ENCODE measurements at regions not wholly inside any gene's neighbourhood (a gene's known extent, or its start where the extent isn't known, plus 50 kb on each side); places are given as distances from the start of the nearest gene placed in this dataset.

- ATAC-seq, result no peak
Observed at GRCh38 chr13:86974251-86974994, 696.7 kb upstream of the SLITRK5 start.

GRCh38 chr13:86974995-86975328 is 696.2 kb upstream of the SLITRK5 start:
- no peak for ATAC-seq

- ATAC-seq, result no peak
Observed at GRCh38 chr13:86976521-86977324, 694.4 kb upstream of the SLITRK5 start.

GRCh38 chr13:86986448-86986847 is 684.7 kb upstream of the SLITRK5 start:
- no peak for ATAC-seq

GRCh38 chr13:86992251-86992650 is 678.9 kb upstream of the SLITRK5 start:
- ATAC-seq, result no peak

- no peak for ATAC-seq
Observed at GRCh38 chr13:87003265-87003664, 667.9 kb upstream of the SLITRK5 start.

- ATAC-seq, result no peak
Observed at GRCh38 chr13:87005511-87005910, 665.7 kb upstream of the SLITRK5 start.

GRCh38 chr13:87035526-87035925 is 635.6 kb upstream of the SLITRK5 start:
- no peak for ATAC-seq

GRCh38 chr13:87042946-87043345 is 628.2 kb upstream of the SLITRK5 start:
- no peak for ATAC-seq

GRCh38 chr13:87052731-87053130 is 618.4 kb upstream of the SLITRK5 start:
- ATAC-seq, result no peak

GRCh38 chr13:87057807-87058520 is 613.2 kb upstream of the SLITRK5 start:
- no peak for ATAC-seq

GRCh38 chr13:87058786-87059329 is 612.3 kb upstream of the SLITRK5 start:
- no peak for ATAC-seq

- no peak for ATAC-seq
Observed at GRCh38 chr13:87078947-87079795, 592.0 kb upstream of the SLITRK5 start.

GRCh38 chr13:87080100-87080779 is 590.9 kb upstream of the SLITRK5 start:
- ATAC-seq, result no peak

GRCh38 chr13:87084192-87084591 is 587.0 kb upstream of the SLITRK5 start:
- no peak for ATAC-seq

GRCh38 chr13:87087741-87088140 is 583.4 kb upstream of the SLITRK5 start:
- ATAC-seq, result no peak

- no peak for ATAC-seq
Observed at GRCh38 chr13:87089391-87089790, 581.8 kb upstream of the SLITRK5 start.

GRCh38 chr13:87093399-87093798 is 577.8 kb upstream of the SLITRK5 start:
- ATAC-seq, result no peak

GRCh38 chr13:87094646-87095045 is 576.5 kb upstream of the SLITRK5 start:
- no peak for ATAC-seq

- no peak for ATAC-seq
Observed at GRCh38 chr13:87100431-87100830, 570.7 kb upstream of the SLITRK5 start.

- ATAC-seq, result no peak
Observed at GRCh38 chr13:87107651-87108050, 563.5 kb upstream of the SLITRK5 start.

- ATAC-seq, result no peak
Observed at GRCh38 chr13:87120476-87120875, 550.7 kb upstream of the SLITRK5 start.
